ENCODE measurements at regions not wholly inside any gene's neighbourhood (a gene's known extent, or its start where the extent isn't known, plus 50 kb on each side); places are given as distances from the start of the nearest gene placed in this dataset.

DNA sequence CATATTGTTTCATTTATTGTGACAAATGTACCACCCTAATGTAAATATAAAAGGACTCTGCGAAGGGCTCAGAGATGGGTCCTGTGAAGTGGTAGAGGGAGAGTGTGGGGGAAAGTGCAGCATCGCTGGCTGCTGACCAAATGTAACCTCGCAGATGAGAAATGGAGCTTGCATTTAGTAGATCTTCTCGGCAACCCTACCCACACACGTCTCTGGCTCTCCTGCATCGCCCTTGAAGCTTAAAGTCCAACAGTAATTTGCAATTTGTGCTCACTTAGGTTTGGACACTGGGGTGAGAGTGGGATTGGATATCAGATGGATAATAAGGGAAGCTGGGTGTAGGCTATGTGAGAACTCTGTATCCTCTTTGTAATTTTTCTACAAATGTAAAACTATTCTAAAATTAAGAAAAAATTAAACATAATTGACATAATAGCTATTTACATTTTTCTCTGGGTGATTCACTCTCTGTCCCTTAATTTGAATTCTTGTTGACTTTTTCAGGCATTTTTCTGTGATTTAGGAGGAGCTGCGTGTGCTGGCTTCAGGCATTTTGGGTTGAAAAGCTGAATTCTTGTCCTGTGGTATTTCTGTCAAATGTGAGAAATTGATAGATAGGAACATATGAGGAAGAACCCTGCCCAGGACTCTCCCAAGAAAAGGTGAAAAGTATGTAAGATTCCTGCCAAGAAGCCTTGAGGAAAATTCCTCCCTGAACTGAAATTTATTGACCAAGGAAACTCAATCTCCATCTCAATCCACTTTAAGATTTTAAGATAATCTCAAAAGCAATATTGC is 524.7 kb upstream of the MCTP2 start:
- Mint-ChIP-seq H3K27ac (no peak overlapping the region), H3K4me3 (no peak overlapping the region), H3K36me3 (no peaks in the 10 kb centered on the region), H3K27me3 (no peaks in the 10 kb centered on the region), H3K9me3 (peaks cover 2 to 4% of the 10 kb centered on the region in 2 donors), H3K4me1 (no peaks in the 10 kb centered on the region)
- ATAC-seq (replicated peaks) (no peak), DNase-seq (no peak)

DNA sequence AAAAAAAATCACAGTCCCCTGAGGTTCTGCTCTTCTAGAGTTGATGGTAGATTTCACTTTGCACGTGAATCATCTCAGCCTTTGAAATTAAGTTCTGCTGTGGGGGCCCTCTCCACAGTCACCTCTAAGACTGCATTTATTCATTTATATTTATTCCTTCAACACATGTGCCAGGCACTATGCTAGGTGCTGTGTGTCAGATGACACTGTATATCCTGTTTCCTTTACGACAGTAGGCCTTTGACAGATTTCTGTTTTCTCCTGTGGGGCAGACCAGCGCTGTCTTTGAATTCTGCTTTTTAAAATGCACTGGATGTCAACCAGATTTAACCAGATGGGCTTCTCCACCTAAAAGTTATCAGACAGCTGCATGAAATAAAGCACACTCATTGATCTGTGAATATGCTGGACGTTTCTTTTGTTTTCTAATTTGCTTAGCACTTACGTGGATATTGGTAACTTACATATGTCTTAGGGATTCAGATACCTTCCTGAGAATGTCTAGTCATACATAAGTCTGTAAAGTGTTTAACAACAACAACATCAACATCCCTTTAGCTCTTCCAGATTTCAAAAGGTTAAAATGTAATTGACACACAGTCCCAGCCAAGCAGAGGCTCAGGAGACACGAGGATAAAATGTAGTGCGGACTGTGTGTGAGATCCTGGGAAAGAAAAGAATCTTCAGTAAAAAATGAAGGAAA is 525.5 kb upstream of the MCTP2 start:
- H3K9me3 Mint-ChIP-seq, result peaks cover 2 to 4% of the 10 kb centered on the region in 2 donors
- H3K27me3 Mint-ChIP-seq, result no peaks in the 10 kb centered on the region
- no peak for ATAC-seq (replicated peaks)
- no peak overlapping the region for H3K4me3 Mint-ChIP-seq
- H3K27ac Mint-ChIP-seq, result no peak overlapping the region
- H3K4me1 Mint-ChIP-seq, result no peaks in the 10 kb centered on the region
- H3K36me3 Mint-ChIP-seq, result no peaks in the 10 kb centered on the region
- no peak for DNase-seq

DNA sequence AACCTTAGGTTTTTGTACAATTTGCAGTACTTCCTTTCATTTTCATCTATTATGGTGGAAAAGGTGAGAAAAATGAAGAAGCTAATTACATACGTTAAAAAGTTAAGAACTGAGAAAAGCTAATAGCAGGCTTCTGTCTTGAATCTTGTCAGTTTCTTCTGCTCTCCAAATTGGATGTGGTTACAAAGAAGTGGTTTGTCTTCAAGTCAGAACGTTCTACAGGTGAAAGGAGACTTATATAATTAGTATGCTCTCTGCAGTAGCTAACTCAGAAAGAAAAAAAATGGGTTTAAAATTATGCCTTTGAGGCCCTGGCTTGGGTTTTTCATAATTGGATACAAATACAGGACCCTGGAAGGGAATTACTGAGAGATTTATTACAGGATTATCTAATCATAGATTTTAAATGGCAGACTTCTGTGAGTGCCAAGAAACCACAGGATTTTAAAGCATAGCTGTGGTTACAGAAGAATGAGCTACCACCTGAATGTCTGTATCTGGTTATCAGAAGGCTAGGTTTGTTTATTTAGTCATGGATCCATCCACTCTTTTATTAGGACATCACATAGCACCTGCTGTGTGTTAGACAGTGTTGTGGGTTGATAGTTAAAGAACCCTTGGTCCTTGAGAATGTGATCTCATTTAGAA is 528.1 kb upstream of the MCTP2 start:
- Mint-ChIP-seq H3K27me3 (no peaks in the 10 kb centered on the region), H3K4me1 (no peaks in the 10 kb centered on the region)
- no peak for ATAC-seq (replicated peaks)

DNA sequence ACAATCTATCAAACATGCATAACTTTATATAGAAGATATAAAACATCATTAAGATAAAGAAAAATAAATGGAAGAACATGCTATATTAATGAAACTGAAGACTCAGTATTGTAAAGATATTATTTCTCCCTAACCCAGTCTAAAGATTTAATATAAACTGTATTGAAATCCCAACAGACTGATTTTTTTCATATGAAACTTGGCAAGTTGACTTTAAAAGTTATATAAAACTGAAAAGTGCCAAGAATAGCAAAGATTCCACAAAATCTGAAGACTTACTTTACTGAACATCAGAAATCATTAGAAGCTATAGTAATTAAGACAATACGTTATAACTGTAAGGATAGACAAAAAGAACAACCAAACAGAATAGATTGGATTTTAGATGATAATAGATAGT is 531.3 kb upstream of the MCTP2 start:
- no peaks in the 10 kb centered on the region for H3K36me3 Mint-ChIP-seq
- H3K9me3 Mint-ChIP-seq, result peaks cover 10 to 12% of the 10 kb centered on the region in 2 donors
- ATAC-seq (replicated peaks) (no peak), DNase-seq (no peak)
- H3K27ac Mint-ChIP-seq, result no peak overlapping the region
- no peaks in the 10 kb centered on the region for H3K4me1 Mint-ChIP-seq
- H3K4me3 Mint-ChIP-seq, result no peak overlapping the region
- H3K27me3 Mint-ChIP-seq, result no peaks in the 10 kb centered on the region

More for the DNA sequence above, 528.1 kb upstream of the MCTP2 start:
- Mint-ChIP-seq H3K9me3 (peaks cover 4% of the 10 kb centered on the region in 2 donors), H3K36me3 (no peaks in the 10 kb centered on the region), H3K4me3 (no peak overlapping the region), H3K27ac (no peak overlapping the region)
- DNase-seq, result no peak

DNA sequence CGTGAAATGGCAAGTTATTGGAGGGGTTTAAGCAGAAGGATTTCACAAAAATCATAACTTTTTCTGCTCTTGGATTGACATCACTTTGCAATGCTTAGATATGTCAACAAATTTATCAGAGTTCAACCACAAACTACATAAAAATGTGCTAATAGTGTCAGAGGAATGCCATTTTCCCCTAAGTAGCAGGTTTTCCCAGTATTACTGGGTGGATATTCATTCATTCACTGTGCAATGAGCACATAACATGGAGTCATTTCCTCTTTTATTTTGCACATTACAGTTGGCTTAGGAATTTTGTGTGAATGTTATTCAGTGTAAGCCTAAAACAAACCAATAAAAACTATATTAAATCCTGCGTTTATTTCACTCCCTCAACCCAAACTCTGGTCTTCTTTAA is 537.3 kb upstream of the MCTP2 start:
- H3K36me3 Mint-ChIP-seq, result no peaks in the 10 kb centered on the region
- H3K4me1 Mint-ChIP-seq, result no peaks in the 10 kb centered on the region
- no peaks in the 10 kb centered on the region for H3K27me3 Mint-ChIP-seq
- ATAC-seq (replicated peaks) (no peak), DNase-seq (no peak)
- H3K9me3 Mint-ChIP-seq, result peaks cover 8% of the 10 kb centered on the region in 2 donors
- H3K4me3 Mint-ChIP-seq, result no peak overlapping the region
- no peak overlapping the region for H3K27ac Mint-ChIP-seq

GRCh38 chr15:93683651-93684050 is 547.7 kb upstream of the MCTP2 start:
- no peaks in the 10 kb centered on the region for H3K27me3 Mint-ChIP-seq
- ATAC-seq (replicated peaks) (no peak), DNase-seq (no peak)
- no peaks in the 10 kb centered on the region for H3K4me1 Mint-ChIP-seq
- H3K36me3 Mint-ChIP-seq, result peaks cover 0 to 4% of the 10 kb centered on the region in 2 donors
- H3K9me3 Mint-ChIP-seq, result peaks cover 17 to 26% of the 10 kb centered on the region in 2 donors
- no peak overlapping the region for H3K27ac Mint-ChIP-seq
- no peak overlapping the region for H3K4me3 Mint-ChIP-seq

GRCh38 chr15:93671387-93671943 is 559.9 kb upstream of the MCTP2 start:
- no peak for DNase-seq
- Mint-ChIP-seq H3K4me3 (no peak overlapping the region), H3K9me3 (peaks cover 0 to 2% of the 10 kb centered on the region in 2 donors), H3K27ac (no peak overlapping the region), H3K4me1 (no peaks in the 10 kb centered on the region), H3K27me3 (peaks cover 0 to 7% of the 10 kb centered on the region in 2 donors), H3K36me3 (no peaks in the 10 kb centered on the region)
- ATAC-seq (replicated peaks), result no peak

- DNase-seq (no peak), ATAC-seq (replicated peaks) (no peak)
- Mint-ChIP-seq H3K27me3 (peaks cover 0 to 7% of the 10 kb centered on the region in 2 donors), H3K9me3 (peaks cover 0 to 2% of the 10 kb centered on the region in 2 donors), H3K4me3 (no peak overlapping the region), H3K4me1 (no peaks in the 10 kb centered on the region), H3K27ac (no peak overlapping the region), H3K36me3 (no peaks in the 10 kb centered on the region)
These were observed 560.4 kb upstream of the MCTP2 start for GRCh38 chr15:93670931-93671330.

GRCh38 chr15:93664213-93664956 is 567.0 kb upstream of the MCTP2 start:
- no peaks in the 10 kb centered on the region for H3K4me1 Mint-ChIP-seq
- H3K27ac Mint-ChIP-seq, result no peak overlapping the region
- H3K27me3 Mint-ChIP-seq, result no peaks in the 10 kb centered on the region
- H3K36me3 Mint-ChIP-seq, result no peaks in the 10 kb centered on the region
- H3K4me3 Mint-ChIP-seq, result no peak overlapping the region
- DNase-seq (no peak), ATAC-seq (replicated peaks) (no peak)
- H3K9me3 Mint-ChIP-seq, result peaks cover 0 to 2% of the 10 kb centered on the region in 2 donors

GRCh38 chr15:93662162-93662885 is 569.0 kb upstream of the MCTP2 start:
- no peaks in the 10 kb centered on the region for H3K4me1 Mint-ChIP-seq
- H3K9me3 Mint-ChIP-seq, result peaks cover 0 to 2% of the 10 kb centered on the region in 2 donors
- no peak for DNase-seq
- no peaks in the 10 kb centered on the region for H3K36me3 Mint-ChIP-seq
- H3K27me3 Mint-ChIP-seq, result no peaks in the 10 kb centered on the region
- no peak for ATAC-seq (replicated peaks)
- no peak overlapping the region for H3K4me3 Mint-ChIP-seq
- H3K27ac Mint-ChIP-seq, result no peak overlapping the region

DNA sequence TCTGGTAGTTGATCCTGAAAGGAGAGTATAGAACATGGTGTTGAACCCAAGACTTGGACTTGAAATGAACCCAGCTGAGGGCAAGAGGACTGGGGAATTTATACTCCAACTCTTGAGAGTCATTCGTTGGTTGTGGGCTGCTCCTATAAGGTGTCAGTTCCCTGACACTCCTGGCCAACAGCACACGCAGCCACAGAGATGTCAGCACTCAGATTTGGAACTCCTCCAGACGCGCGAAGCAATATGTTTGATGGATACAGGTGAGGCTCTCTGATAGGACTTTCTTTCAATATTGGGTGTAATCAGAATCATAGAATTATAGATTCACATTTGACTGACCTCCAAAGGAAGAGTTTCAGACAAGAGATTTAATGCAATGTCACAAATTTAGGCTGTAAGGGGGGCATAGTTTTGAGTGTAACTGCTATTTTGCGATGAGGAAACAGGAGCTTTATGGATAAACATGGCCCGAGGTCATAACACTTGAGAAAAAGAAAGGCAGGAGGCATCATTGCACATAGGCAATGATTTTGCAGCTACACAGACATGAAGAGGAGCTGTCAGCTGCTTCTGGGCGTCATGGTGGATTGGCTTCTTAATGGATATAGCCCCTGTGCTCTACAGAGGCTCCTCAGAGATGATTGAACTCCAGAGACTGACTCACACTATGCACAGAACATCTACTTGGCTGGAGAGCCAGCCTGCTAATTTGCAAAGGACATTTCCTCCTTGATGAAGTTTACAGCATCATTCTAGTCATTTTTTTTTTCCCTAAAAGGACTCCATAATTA is 569.2 kb upstream of the RGMA start:
- Mint-ChIP-seq H3K4me3 (no peak overlapping the region), H3K27me3 (no peaks in the 10 kb centered on the region), H3K27ac (no peak overlapping the region), H3K36me3 (no peaks in the 10 kb centered on the region), H3K9me3 (peaks cover 0 to 2% of the 10 kb centered on the region in 2 donors), H3K4me1 (no peaks in the 10 kb centered on the region)
- DNase-seq (no peak), ATAC-seq (replicated peaks) (no peak)

GRCh38 chr15:93656041-93656440 is 567.0 kb upstream of the RGMA start:
- no peak overlapping the region for H3K27ac Mint-ChIP-seq
- H3K9me3 Mint-ChIP-seq, result peaks cover 0 to 5% of the 10 kb centered on the region in 2 donors
- H3K36me3 Mint-ChIP-seq, result no peaks in the 10 kb centered on the region
- no peak for ATAC-seq (replicated peaks)
- H3K27me3 Mint-ChIP-seq, result no peaks in the 10 kb centered on the region
- no peak for DNase-seq
- H3K4me3 Mint-ChIP-seq, result no peak overlapping the region
- no peaks in the 10 kb centered on the region for H3K4me1 Mint-ChIP-seq

DNA sequence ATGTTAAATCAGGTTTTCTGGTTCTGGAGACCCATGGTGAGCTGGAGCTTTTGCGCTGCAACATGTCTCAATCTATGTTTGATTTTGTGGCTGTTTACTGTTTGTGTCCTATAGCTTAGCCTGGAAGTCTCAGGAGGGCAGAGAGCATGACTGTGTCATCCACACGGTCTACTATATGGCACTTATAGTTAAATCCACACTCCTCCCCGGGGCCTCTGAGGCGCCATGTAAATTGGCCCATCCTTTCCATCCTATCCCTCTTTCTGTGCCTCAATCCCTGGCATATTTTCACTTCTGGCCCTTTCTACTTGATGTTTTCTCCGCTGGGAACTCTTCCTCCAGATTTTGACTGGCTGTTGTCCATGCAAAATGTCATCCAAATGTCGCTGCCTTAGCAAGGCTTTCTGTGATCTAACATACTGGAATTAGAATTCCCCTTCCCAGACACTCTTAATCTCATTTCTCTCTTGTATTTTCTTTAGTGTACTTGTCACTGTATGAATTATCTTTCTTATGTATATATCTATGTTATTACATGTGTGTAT is 560.8 kb upstream of the RGMA start:
- Mint-ChIP-seq H3K36me3 (no peaks in the 10 kb centered on the region), H3K4me1 (no peaks in the 10 kb centered on the region), H3K27ac (no peak overlapping the region), H3K9me3 (peaks cover 0 to 5% of the 10 kb centered on the region in 2 donors), H3K27me3 (no peaks in the 10 kb centered on the region), H3K4me3 (no peak overlapping the region)
- no peak for ATAC-seq (replicated peaks)
- DNase-seq, result no peak

Measured in stimulated activated naive B cell treated with anti-CD40 and anti-IgM and Interleukin-4, amounts not matched to agents 10 μg/mL and 1 μg/mL and 100 μg/mL, for 72 hours (primary cell).